ENCODE measurements at regions not wholly inside any gene's neighbourhood (a gene's known extent, or its start where the extent isn't known, plus 50 kb on each side); places are given as distances from the start of the nearest gene placed in this dataset. TPM values are rescaled to one million over a fixed set of nuclear protein-coding genes. Genes with fewer than 3 reads are reported as not detected.

GRCh38 chr6:128569732-128570679 is 49.6 kb upstream of the PTPRK start:
- Histone ChIP-seq H3K27ac (no peak overlapping the region), H3K4me1 (no peaks in the 10 kb centered on the region), H3K9me3 (no peaks in the 10 kb centered on the region), H3K4me3 (replicated peaks in 1 of 3) (no peak overlapping the region), H3K27me3 (no peaks in the 10 kb centered on the region), H3K36me3 (no peaks in the 10 kb centered on the region)
- intact Hi-C loops (cut with DNase I), result no loop called here
- TF ChIP-seq POLR2A (IDR thresholded peaks at IDR 0.05) (no peak), CTCF (IDR thresholded peaks at IDR 0.05) (no peak)
- WGBS, 2 donors, result 62 to 74% methylated on average over 5 of the region's 5 CpGs
- DNase-seq, result no peak

Small RNA genes lying in the stretch of these regions (small RNA-seq; reads per million reads assigned to genes)
- gene RF00019, result not detected

Measured in thyroid gland (tissue), 4 donors.